Body of pancreas (tissue), 4 donors: ENCODE measurements at regions not wholly inside any gene's neighbourhood (a gene's known extent, or its start where the extent isn't known, plus 50 kb on each side); places are given as distances from the start of the nearest gene placed in this dataset.

Source experiments
- POLR2A ChIP-seq, 3 donors: fragments of 450-650 bp; IDR thresholded peaks; one replicate each; pipeline ENCODE4 v1.6.1; 2016; ENCODE audit warnings: antibody characterized with exemption in 3 of 3, mild to moderate bottlenecking in 2 of 3
- TF ChIP-seq, protein P1 (sequence below), 7 experiments: fragments of 450-650 bp in 4 of 7; fragments of 200-600 bp in 3 of 7; sonication (generic) in 3 of 7; IDR thresholded peaks; one replicate each; pipeline ENCODE4 v1.5.1; 2016 to 2019; ENCODE audit warnings: antibody characterized with exemption in 7 of 7

DNA sequence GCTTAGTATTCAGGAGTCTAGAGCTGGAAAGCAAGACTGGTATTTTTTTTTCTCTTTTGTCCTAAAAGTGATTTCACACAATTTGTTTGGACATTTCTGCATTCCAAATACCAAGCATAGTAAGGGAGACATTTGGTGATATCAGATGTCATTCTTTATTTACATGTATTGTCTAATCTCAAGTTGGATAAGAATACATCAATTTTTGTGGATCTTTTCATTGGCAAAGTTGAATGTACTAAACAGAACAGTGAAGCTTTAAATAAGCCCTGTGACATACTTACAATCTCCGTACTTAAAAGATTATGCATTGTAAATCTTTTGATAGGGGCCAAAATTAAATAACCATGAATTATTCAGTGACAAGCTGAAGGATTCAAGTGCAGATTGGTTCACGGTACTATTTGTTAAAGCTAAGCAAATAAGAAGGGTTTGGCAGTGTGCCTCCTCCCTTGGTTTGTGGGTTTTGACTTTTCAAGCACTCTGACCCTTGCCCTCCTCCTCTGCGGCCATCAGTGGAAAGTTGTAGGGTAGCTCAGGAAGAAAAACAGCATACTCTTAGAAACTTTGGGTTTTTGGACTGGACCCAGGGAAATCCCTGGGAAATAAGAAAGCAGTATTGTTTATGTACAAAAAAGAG lies 663.7 kb downstream of the ADGRL2 start:
- TF ChIP-seq, protein P1, sequence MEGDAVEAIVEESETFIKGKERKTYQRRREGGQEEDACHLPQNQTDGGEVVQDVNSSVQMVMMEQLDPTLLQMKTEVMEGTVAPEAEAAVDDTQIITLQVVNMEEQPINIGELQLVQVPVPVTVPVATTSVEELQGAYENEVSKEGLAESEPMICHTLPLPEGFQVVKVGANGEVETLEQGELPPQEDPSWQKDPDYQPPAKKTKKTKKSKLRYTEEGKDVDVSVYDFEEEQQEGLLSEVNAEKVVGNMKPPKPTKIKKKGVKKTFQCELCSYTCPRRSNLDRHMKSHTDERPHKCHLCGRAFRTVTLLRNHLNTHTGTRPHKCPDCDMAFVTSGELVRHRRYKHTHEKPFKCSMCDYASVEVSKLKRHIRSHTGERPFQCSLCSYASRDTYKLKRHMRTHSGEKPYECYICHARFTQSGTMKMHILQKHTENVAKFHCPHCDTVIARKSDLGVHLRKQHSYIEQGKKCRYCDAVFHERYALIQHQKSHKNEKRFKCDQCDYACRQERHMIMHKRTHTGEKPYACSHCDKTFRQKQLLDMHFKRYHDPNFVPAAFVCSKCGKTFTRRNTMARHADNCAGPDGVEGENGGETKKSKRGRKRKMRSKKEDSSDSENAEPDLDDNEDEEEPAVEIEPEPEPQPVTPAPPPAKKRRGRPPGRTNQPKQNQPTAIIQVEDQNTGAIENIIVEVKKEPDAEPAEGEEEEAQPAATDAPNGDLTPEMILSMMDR (IDR thresholded peaks at IDR 0.05), result no peak
- TF ChIP-seq POLR2A (IDR thresholded peaks at IDR 0.05), result no peak
